HepG2 (cell line): ENCODE measurements at regions not wholly inside any gene's neighbourhood (a gene's known extent, or its start where the extent isn't known, plus 50 kb on each side); places are given as distances from the start of the nearest gene placed in this dataset.
A peak's percentile ranks its signal among the peaks of the same experiment; 100 is the strongest.

ENCODE experiments used
- ATAC-seq: fragments of 200-7000 bp; cut with Tn5 transposase; 3 replicates; pipeline ENCODE4 v1.9.1; 2020; ENCODE audit warnings: mild to moderate bottlenecking, moderate library complexity
- BruUV-seq: library from RNA; stranded (reverse); fragments of 400-500 nt; replicated peaks from 2 replicates; lab custom pipeline; 2021; lab: Mats Ljungman, UMichigan
- CTCF ChIA-PET: fragments of 300-600 bp; formaldehyde crosslinking; extraction: SDS; loops from one replicate; lab custom pipeline; 2021; ENCODE audit warnings: low total read pairs, inconsistent platforms, low intra/inter-chr PET ratio; lab: Yijun Ruan, JAX
- POLR2A ChIA-PET: fragments of 350-600 bp; sonication (Branson Sonifier 250); formaldehyde crosslinking; loops from one replicate; lab custom pipeline; 2020; ENCODE audit warnings: antibody characterized with exemption, inconsistent platforms; lab: Yijun Ruan, JAX
- DNase-seq: peaks from one replicate; pipeline ENCODE4 v3.0.0-alpha.2; 2015; ENCODE audit warnings: low spot score
- FAIRE-seq: peaks from 3 replicates; lab custom pipeline; 2011; peaks lifted over from hg19 to GRCh38; lab: Jason Lieb, UNC
- H2AFZ ChIP-seq: one replicate; pipeline ENCODE4 v1.6.1; 2011; ENCODE audit warnings: low read length, inconsistent platforms
- H3K27ac ChIP-seq: fragments of 300-600 bp; 3 replicates; pipeline ENCODE4 v1.8.0; 2011; ENCODE audit warnings: mixed run types, mild to moderate bottlenecking, mixed read lengths, low read length, inconsistent platforms; ENCODE audit not compliant: insufficient read depth; ENCODE audit errors: extremely low read length
- H3K27me3 ChIP-seq, 2 experiments: fragments of 200-600 bp in 1 of 2; 2 replicates in 1 of 2; 3 replicates in 1 of 2; pipeline versions ENCODE4 v1.6.0 to v1.8.0; 2011; ENCODE audit warnings: low read length in 2 of 2, mild to moderate bottlenecking in 2 of 2, moderate library complexity in 2 of 2, inconsistent platforms in 1 of 2; ENCODE audit not compliant: insufficient read depth in 2 of 2, control insufficient read depth in 1 of 2
- H3K36me3 ChIP-seq, 2 experiments: fragments of 200-600 bp in 1 of 2; replicated peaks in 1 of 2; 2 replicates in 1 of 2; 3 replicates in 1 of 2; pipeline versions ENCODE4 v1.5.1 to v1.8.0; 2011; ENCODE audit warnings: low read length in 2 of 2, inconsistent platforms in 1 of 2; ENCODE audit not compliant: insufficient read depth in 2 of 2, control insufficient read depth in 1 of 2
- H3K4me1 ChIP-seq: 2 replicates; pipeline ENCODE4 v1.5.1; 2012; ENCODE audit warnings: low read length, inconsistent platforms; ENCODE audit not compliant: insufficient read depth
- H3K4me2 ChIP-seq: 2 replicates; pipeline ENCODE4 v1.6.0; 2011; ENCODE audit warnings: low read depth, low read length, inconsistent platforms
- H3K4me3 ChIP-seq, 3 experiments: fragments of 200-600 bp in 1 of 3; sonication (generic), shearing (Covaris generic) in 1 of 3; replicated peaks in 1 of 3; 2 replicates each; pipeline ENCODE4 v1.5.1; 2011 to 2016; ENCODE audit warnings: low read length in 3 of 3, inconsistent platforms in 2 of 3, low read depth in 2 of 3, mild to moderate bottlenecking in 2 of 3, control low read depth in 1 of 3, mixed read lengths in 1 of 3; ENCODE audit not compliant: insufficient read depth in 1 of 3
- H3K79me2 ChIP-seq: one replicate; pipeline ENCODE4 v1.6.1; 2011; ENCODE audit warnings: low read length, inconsistent platforms; ENCODE audit not compliant: insufficient read depth
- H3K9ac ChIP-seq: 2 replicates; pipeline ENCODE4 v1.6.0; 2011; ENCODE audit warnings: mild to moderate bottlenecking, low read depth, low read length, inconsistent platforms; ENCODE audit not compliant: insufficient read depth
- H3K9me3 ChIP-seq: 2 replicates; pipeline ENCODE4 v1.5.1; 2012; ENCODE audit warnings: mild to moderate bottlenecking, low read length
- H4K20me1 ChIP-seq: 2 replicates; pipeline ENCODE4 v1.6.0; 2011; ENCODE audit warnings: inconsistent platforms, mild to moderate bottlenecking, low read length, moderate library complexity; ENCODE audit not compliant: insufficient read depth
- CCAR2 ChIP-seq: fragments of 200-400 bp; formaldehyde crosslinking; optimal IDR thresholded peaks from 2 replicates; pipeline ENCODE3; 2018; ENCODE audit warnings: low read depth, mild to moderate bottlenecking, low read length, moderate library complexity
- HDAC1 ChIP-seq: sonication (generic); formaldehyde crosslinking; IDR thresholded peaks from 2 replicates; pipeline ENCODE4 v1.5.1; 2020; ENCODE audit warnings: mild to moderate bottlenecking, missing genetic modification reagents
- IRX3 ChIP-seq: sonication (generic); formaldehyde crosslinking; IDR thresholded peaks from 2 replicates; pipeline ENCODE4 v1.8.1; 2023; ENCODE audit warnings: mild to moderate bottlenecking, low read depth, missing genetic modification reagents, borderline replicate concordance
- NFRKB ChIP-seq: fragments of 450-650 bp; IDR thresholded peaks from 2 replicates; pipeline ENCODE4 v1.6.1; 2017
- NRL ChIP-seq: sonication (generic); formaldehyde crosslinking; IDR thresholded peaks from 2 replicates; pipeline ENCODE4 v1.5.0; 2020; ENCODE audit warnings: missing genetic modification reagents, mild to moderate bottlenecking, moderate library complexity, borderline replicate concordance
- ZNF781 ChIP-seq: sonication (generic); formaldehyde crosslinking; IDR thresholded peaks from 2 replicates; pipeline ENCODE4 v1.5.1; 2020; ENCODE audit warnings: borderline replicate concordance, mild to moderate bottlenecking, missing genetic modification reagents; ENCODE audit errors: not compliant biosample characterization
- WGBS: methylation state at CpG from one replicate; pipeline ENCODE4 v1.1.6; 2017; ENCODE audit warnings: low lambda C conversion rate; 5-methylcytosine and 5-hydroxymethylcytosine counted together
- in situ Hi-C: cut with HindIII; loops from 2 replicates; pipeline ENCODE4 v1.10.0; 2017; ENCODE audit warnings: low pct_unique_long_range_greater_than_20kb; ENCODE audit not compliant: extremely low pct_ligation_motif_present
- intact Hi-C: fragments of 100-400 bp; cut with micrococcal nuclease; formaldehyde crosslinking; loops from one replicate; pipeline ENCODE4 v1.10.0; 2022; ENCODE audit not compliant: unreplicated experiment
- TF ChIP-seq, protein P1 (sequence below): fragments of 450-650 bp; IDR thresholded peaks from 2 replicates; pipeline ENCODE4 v1.6.1; 2016
- TF ChIP-seq, protein P2 (sequence below): IDR thresholded peaks from 2 replicates; pipeline ENCODE4 v1.6.1; 2016; ENCODE audit warnings: control low read depth
- TF ChIP-seq, protein P3 (sequence below): sonication (generic); formaldehyde crosslinking; IDR thresholded peaks from 2 replicates; pipeline ENCODE4 v1.9.0; 2022; ENCODE audit warnings: missing genetic modification reagents, mild to moderate bottlenecking, borderline replicate concordance
- TF ChIP-seq, protein P4 (sequence below): sonication (generic); formaldehyde crosslinking; conservative IDR thresholded peaks from 2 replicates; pipeline ENCODE4 v1.8.0; 2022; ENCODE audit warnings: mild to moderate bottlenecking, moderate library complexity, missing genetic modification reagents

DNA sequence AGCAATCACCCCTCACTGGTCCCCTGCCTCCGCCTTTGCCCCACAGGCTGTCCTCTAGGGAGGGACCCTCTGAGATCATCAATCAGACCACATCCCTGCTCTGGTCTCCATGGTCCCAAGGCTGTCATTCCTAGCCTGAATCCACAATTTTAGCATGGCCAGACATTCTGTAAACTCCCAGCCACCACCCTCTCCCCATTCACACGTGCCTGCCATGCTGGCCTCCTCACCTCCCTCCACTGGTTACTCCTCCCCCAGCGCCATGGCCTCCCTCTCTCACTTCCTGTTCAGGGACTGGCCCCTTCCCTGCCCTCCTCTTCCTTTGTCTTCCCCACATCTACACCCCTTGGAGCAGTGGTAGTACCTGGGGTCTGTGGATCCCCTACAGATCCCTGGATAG lies 150.7 kb upstream of the MLN start:
- WGBS: 11% methylated on average over 3 of the region's 3 CpGs
- H3K27me3 ChIP-seq: peaks cover 2 to 42% of the 10 kb centered on the region in 2 experiments; a peak in 3 of 5 replicates
- H4K20me1 ChIP-seq: no peaks in the 10 kb centered on the region; the same call in 1 of the 2 replicates
- FAIRE-seq (no peak), ATAC-seq (no peak), DNase-seq (no peak)
- H3K4me3 ChIP-seq: no peak overlapping the region
- H3K27ac ChIP-seq: no peak overlapping the region
- POLR2A ChIA-PET: no interaction called here
- in situ Hi-C loops: no loop called here
- no peak overlapping the region for H2AFZ ChIP-seq
- H3K9ac ChIP-seq: no peak overlapping the region
- CTCF ChIA-PET: no interaction called here
- H3K9me3 ChIP-seq: no peaks in the 10 kb centered on the region
- no TSS peak for BruUV-seq
- no peaks in the 10 kb centered on the region for H3K4me1 ChIP-seq
- no peak overlapping the region for H3K4me2 ChIP-seq
- intact Hi-C loops: no loop called here
- no peaks in the 10 kb centered on the region for H3K79me2 ChIP-seq
- H3K36me3 ChIP-seq: no peaks in the 10 kb centered on the region
- TF ChIP-seq, protein P1, sequence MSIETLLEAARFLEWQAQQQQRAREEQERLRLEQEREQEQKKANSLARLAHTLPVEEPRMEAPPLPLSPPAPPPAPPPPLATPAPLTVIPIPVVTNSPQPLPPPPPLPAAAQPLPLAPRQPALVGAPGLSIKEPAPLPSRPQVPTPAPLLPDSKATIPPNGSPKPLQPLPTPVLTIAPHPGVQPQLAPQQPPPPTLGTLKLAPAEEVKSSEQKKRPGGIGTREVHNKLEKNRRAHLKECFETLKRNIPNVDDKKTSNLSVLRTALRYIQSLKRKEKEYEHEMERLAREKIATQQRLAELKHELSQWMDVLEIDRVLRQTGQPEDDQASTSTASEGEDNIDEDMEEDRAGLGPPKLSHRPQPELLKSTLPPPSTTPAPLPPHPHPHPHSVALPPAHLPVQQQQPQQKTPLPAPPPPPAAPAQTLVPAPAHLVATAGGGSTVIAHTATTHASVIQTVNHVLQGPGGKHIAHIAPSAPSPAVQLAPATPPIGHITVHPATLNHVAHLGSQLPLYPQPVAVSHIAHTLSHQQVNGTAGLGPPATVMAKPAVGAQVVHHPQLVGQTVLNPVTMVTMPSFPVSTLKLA: peak; percentile 43; the same call in 1 of the 2 replicates
- no peak for TF ChIP-seq IRX3 (CRISPR knock-in tag)
- TF ChIP-seq, all 625 proteins: peak for 1

DNA sequence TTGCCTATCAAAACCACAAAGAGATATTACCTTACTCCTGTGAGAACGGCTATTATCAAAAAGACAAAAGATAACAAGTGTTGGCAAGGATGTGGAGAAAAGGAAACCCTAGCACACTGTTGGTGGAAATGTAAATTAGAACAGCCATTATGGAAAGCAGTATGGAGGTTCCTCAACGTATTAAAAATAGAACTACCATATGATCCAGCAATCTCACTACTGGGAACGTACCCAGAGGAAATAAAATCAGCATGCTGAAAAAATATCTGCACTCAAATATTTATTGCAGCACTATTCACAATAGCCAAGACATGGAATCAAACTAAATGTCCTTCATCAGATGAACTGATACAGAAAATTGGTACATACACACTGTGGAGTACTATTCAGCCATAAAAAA lies 149.4 kb upstream of the MLN start:
- no peaks in the 10 kb centered on the region for H3K79me2 ChIP-seq
- 20% methylated on average over 3 of the region's 3 CpGs for WGBS
- peaks cover 2 to 42% of the 10 kb centered on the region in 2 experiments; a peak in 3 of 5 replicates for H3K27me3 ChIP-seq
- no peaks in the 10 kb centered on the region for H3K4me1 ChIP-seq
- H3K4me3 ChIP-seq: no peak overlapping the region
- H4K20me1 ChIP-seq: no peaks in the 10 kb centered on the region; the same call in 1 of the 2 replicates
- FAIRE-seq (no peak), ATAC-seq (no peak), DNase-seq (no peak)
- CTCF ChIA-PET: no interaction called here
- in situ Hi-C loops: no loop called here
- no peak overlapping the region for H3K9ac ChIP-seq
- no peak overlapping the region for H3K4me2 ChIP-seq
- no peak overlapping the region for H3K27ac ChIP-seq
- no TSS peak for BruUV-seq
- intact Hi-C loops: no loop called here
- H3K9me3 ChIP-seq: no peaks in the 10 kb centered on the region
- no peak overlapping the region for H2AFZ ChIP-seq
- no peaks in the 10 kb centered on the region for H3K36me3 ChIP-seq
- POLR2A ChIA-PET: no interaction called here
- TF ChIP-seq, protein P2, sequence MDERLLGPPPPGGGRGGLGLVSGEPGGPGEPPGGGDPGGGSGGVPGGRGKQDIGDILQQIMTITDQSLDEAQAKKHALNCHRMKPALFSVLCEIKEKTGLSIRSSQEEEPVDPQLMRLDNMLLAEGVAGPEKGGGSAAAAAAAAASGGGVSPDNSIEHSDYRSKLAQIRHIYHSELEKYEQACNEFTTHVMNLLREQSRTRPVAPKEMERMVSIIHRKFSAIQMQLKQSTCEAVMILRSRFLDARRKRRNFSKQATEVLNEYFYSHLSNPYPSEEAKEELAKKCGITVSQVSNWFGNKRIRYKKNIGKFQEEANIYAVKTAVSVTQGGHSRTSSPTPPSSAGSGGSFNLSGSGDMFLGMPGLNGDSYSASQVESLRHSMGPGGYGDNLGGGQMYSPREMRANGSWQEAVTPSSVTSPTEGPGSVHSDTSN (CRISPR knock-in tag): no peak
- no peak for TF ChIP-seq NRL
- TF ChIP-seq, protein P3, sequence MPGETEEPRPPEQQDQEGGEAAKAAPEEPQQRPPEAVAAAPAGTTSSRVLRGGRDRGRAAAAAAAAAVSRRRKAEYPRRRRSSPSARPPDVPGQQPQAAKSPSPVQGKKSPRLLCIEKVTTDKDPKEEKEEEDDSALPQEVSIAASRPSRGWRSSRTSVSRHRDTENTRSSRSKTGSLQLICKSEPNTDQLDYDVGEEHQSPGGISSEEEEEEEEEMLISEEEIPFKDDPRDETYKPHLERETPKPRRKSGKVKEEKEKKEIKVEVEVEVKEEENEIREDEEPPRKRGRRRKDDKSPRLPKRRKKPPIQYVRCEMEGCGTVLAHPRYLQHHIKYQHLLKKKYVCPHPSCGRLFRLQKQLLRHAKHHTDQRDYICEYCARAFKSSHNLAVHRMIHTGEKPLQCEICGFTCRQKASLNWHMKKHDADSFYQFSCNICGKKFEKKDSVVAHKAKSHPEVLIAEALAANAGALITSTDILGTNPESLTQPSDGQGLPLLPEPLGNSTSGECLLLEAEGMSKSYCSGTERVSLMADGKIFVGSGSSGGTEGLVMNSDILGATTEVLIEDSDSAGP (CRISPR knock-in tag): no peak
- TF ChIP-seq, protein P4, sequence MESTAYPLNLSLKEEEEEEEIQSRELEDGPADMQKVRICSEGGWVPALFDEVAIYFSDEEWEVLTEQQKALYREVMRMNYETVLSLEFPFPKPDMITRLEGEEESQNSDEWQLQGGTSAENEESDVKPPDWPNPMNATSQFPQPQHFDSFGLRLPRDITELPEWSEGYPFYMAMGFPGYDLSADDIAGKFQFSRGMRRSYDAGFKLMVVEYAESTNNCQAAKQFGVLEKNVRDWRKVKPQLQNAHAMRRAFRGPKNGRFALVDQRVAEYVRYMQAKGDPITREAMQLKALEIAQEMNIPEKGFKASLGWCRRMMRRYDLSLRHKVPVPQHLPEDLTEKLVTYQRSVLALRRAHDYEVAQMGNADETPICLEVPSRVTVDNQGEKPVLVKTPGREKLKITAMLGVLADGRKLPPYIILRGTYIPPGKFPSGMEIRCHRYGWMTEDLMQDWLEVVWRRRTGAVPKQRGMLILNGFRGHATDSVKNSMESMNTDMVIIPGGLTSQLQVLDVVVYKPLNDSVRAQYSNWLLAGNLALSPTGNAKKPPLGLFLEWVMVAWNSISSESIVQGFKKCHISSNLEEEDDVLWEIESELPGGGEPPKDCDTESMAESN (CRISPR knock-in tag): no peak
- no peak for TF ChIP-seq ZNF781 (CRISPR knock-in tag)
- TF ChIP-seq CCAR2: no peak
- no peak for TF ChIP-seq NFRKB
- TF ChIP-seq HDAC1 (CRISPR knock-in tag): no peak
